Suprapubic skin (tissue), 4 donors: ENCODE measurements at regions not wholly inside any gene's neighbourhood (a gene's known extent, or its start where the extent isn't known, plus 50 kb on each side); places are given as distances from the start of the nearest gene placed in this dataset.

Experiments used
- DNase-seq, 2 donors: peaks; one replicate each; pipeline ENCODE4 v3.0.0-alpha.2; 2019; ENCODE audit warnings: low spot score in 2 of 2
- H3K27ac ChIP-seq: fragments of 200-600 bp; sonication (generic); one replicate; pipeline ENCODE4 v1.5.1; 2019
- H3K27me3 ChIP-seq: fragments of 200-600 bp; sonication (generic); one replicate; pipeline ENCODE4 v1.5.1; 2019
- H3K36me3 ChIP-seq: fragments of 200-600 bp; sonication (generic); one replicate; pipeline ENCODE4 v1.5.1; 2019
- H3K4me1 ChIP-seq: fragments of 200-600 bp; sonication (generic); one replicate; pipeline ENCODE4 v1.5.1; 2019
- H3K4me3 ChIP-seq: fragments of 200-600 bp; sonication (generic); one replicate; pipeline ENCODE4 v1.5.1; 2019; ENCODE audit warnings: mild to moderate bottlenecking
- H3K9me3 ChIP-seq: fragments of 200-600 bp; sonication (generic); one replicate; pipeline ENCODE4 v1.5.1; 2019
- CTCF ChIP-seq, 2 donors: fragments of 200-600 bp in 1 of 2; fragments of 450-650 bp in 1 of 2; sonication (generic) in 1 of 2; IDR thresholded peaks; one replicate each; pipeline ENCODE4 v1.5.1; 2016 to 2019; ENCODE audit warnings: antibody characterized with exemption in 2 of 2, mild to moderate bottlenecking in 1 of 2, moderate library complexity in 1 of 2
- EP300 ChIP-seq: sonication (generic); formaldehyde crosslinking; IDR thresholded peaks from one replicate; pipeline ENCODE4 v1.6.1; 2017; ENCODE audit warnings: antibody characterized with exemption
- POLR2A ChIP-seq, 2 donors: fragments of 450-650 bp; IDR thresholded peaks; one replicate each; pipeline ENCODE4 v1.6.1; 2017; ENCODE audit warnings: antibody characterized with exemption in 2 of 2, mild to moderate bottlenecking in 2 of 2, moderate library complexity in 2 of 2
- POLR2AphosphoS5 ChIP-seq, 3 donors: sonication (generic); formaldehyde crosslinking; IDR thresholded peaks; one replicate each; pipeline ENCODE4 v1.6.1; 2017; ENCODE audit warnings: antibody characterized with exemption in 3 of 3
- WGBS: methylation state at CpG from one replicate; pipeline ENCODE4 v1.1.5; 2018; 5-methylcytosine and 5-hydroxymethylcytosine counted together

GRCh38 chr10:109678857-109679256 lies 244.5 kb downstream of the XPNPEP1 start:
- H3K9me3 ChIP-seq = no peaks in the 10 kb centered on the region
- H3K27me3 ChIP-seq = no peaks in the 10 kb centered on the region

GRCh38 chr10:109676703-109677102 lies 246.6 kb downstream of the XPNPEP1 start:
- no peak for DNase-seq

More at GRCh38 chr10:109678857-109679256, 244.5 kb downstream of the XPNPEP1 start:
- Histone ChIP-seq H3K4me1 (no peaks in the 10 kb centered on the region), H3K36me3 (no peaks in the 10 kb centered on the region), H3K4me3 (no peak overlapping the region), H3K27ac (no peak overlapping the region)
- 84% methylated on average over 1 of the region's 1 CpG for WGBS
- no peak for DNase-seq
- TF ChIP-seq POLR2A (IDR thresholded peaks at IDR 0.05) = no peak

GRCh38 chr10:109668703-109669102 lies 254.6 kb downstream of the XPNPEP1 start:
- TF ChIP-seq EP300 (no peak), POLR2A (IDR thresholded peaks at IDR 0.05) (no peak), CTCF (IDR thresholded peaks at IDR 0.05) (no peak), POLR2AphosphoS5 (IDR thresholded peaks at IDR 0.05) (no peak)
- Histone ChIP-seq H3K27me3 (no peaks in the 10 kb centered on the region), H3K36me3 (no peaks in the 10 kb centered on the region), H3K27ac (no peak overlapping the region), H3K9me3 (no peaks in the 10 kb centered on the region), H3K4me1 (no peaks in the 10 kb centered on the region), H3K4me3 (no peak overlapping the region)
- no peak for DNase-seq

More at GRCh38 chr10:109676703-109677102, 246.6 kb downstream of the XPNPEP1 start:
- Histone ChIP-seq H3K36me3 (no peaks in the 10 kb centered on the region), H3K4me3 (no peak overlapping the region), H3K27me3 (no peaks in the 10 kb centered on the region), H3K9me3 (no peaks in the 10 kb centered on the region), H3K27ac (no peak overlapping the region), H3K4me1 (no peaks in the 10 kb centered on the region)
- no peak for TF ChIP-seq POLR2A (IDR thresholded peaks at IDR 0.05)
- TF ChIP-seq CTCF (IDR thresholded peaks at IDR 0.05) = no peak

- Histone ChIP-seq H3K27me3 (no peaks in the 10 kb centered on the region), H3K4me3 (no peak overlapping the region), H3K36me3 (no peaks in the 10 kb centered on the region), H3K27ac (no peak overlapping the region), H3K4me1 (no peaks in the 10 kb centered on the region), H3K9me3 (no peaks in the 10 kb centered on the region)
- no peak for DNase-seq
- TF ChIP-seq EP300 = no peak
- TF ChIP-seq POLR2A (IDR thresholded peaks at IDR 0.05) = no peak
- TF ChIP-seq CTCF (IDR thresholded peaks at IDR 0.05) = no peak
- TF ChIP-seq POLR2AphosphoS5 (IDR thresholded peaks at IDR 0.05) = no peak
- 73% methylated on average over 5 of the region's 5 CpGs for WGBS
These were observed 255.1 kb downstream of the XPNPEP1 start for GRCh38 chr10:109668154-109668665.

- H3K27me3 ChIP-seq = no peaks in the 10 kb centered on the region
- no peak overlapping the region for H3K4me3 ChIP-seq
- H3K27ac ChIP-seq = no peak overlapping the region
- 82% methylated on average over 2 of the region's 2 CpGs for WGBS
- H3K4me1 ChIP-seq = no peaks in the 10 kb centered on the region
- no peaks in the 10 kb centered on the region for H3K36me3 ChIP-seq
- TF ChIP-seq EP300 = no peak
- no peak for TF ChIP-seq CTCF (IDR thresholded peaks at IDR 0.05)
- TF ChIP-seq POLR2AphosphoS5 (IDR thresholded peaks at IDR 0.05) = no peak
- TF ChIP-seq POLR2A (IDR thresholded peaks at IDR 0.05) = no peak
- DNase-seq = no peak
- H3K9me3 ChIP-seq = no peaks in the 10 kb centered on the region
These were observed 258.0 kb downstream of the XPNPEP1 start for GRCh38 chr10:109665321-109665720.

- H3K9me3 ChIP-seq = no peaks in the 10 kb centered on the region
- WGBS = 87% methylated on average over 3 of the region's 4 CpGs
- no peaks in the 10 kb centered on the region for H3K4me1 ChIP-seq
- H3K4me3 ChIP-seq = no peak overlapping the region
- no peak overlapping the region for H3K27ac ChIP-seq
- no peaks in the 10 kb centered on the region for H3K36me3 ChIP-seq
- TF ChIP-seq POLR2A (IDR thresholded peaks at IDR 0.05) (no peak), EP300 (no peak), POLR2AphosphoS5 (IDR thresholded peaks at IDR 0.05) (no peak), CTCF (IDR thresholded peaks at IDR 0.05) (no peak)
- no peaks in the 10 kb centered on the region for H3K27me3 ChIP-seq
- DNase-seq = no peak
These were observed 258.8 kb downstream of the XPNPEP1 start for GRCh38 chr10:109664554-109664953.
